22Rv1 (cell line): ENCODE measurements at regions not wholly inside any gene's neighbourhood (a gene's known extent, or its start where the extent isn't known, plus 50 kb on each side); places are given as distances from the start of the nearest gene placed in this dataset.
A peak's percentile ranks its signal among the peaks of the same experiment; 100 is the strongest.

Experiments
- CTCF ChIP-seq: fragments of 450-650 bp; IDR thresholded peaks from 2 replicates; pipeline ENCODE4 v1.5.1; 2017; ENCODE audit warnings: mild to moderate bottlenecking
- ZFX ChIP-seq: fragments of 450-650 bp; IDR thresholded peaks from 2 replicates; pipeline ENCODE4 v1.6.1; 2017; ENCODE audit warnings: antibody characterized with exemption, borderline replicate concordance

- TF ChIP-seq CTCF: peak; percentile 77
- no peak for TF ChIP-seq ZFX
Measured at GRCh38 chr6:97705568-97705967, 422.6 kb upstream of the MMS22L start.
